ENCODE measurements at regions not wholly inside any gene's neighbourhood (a gene's known extent, or its start where the extent isn't known, plus 50 kb on each side); places are given as distances from the start of the nearest gene placed in this dataset.

DNA sequence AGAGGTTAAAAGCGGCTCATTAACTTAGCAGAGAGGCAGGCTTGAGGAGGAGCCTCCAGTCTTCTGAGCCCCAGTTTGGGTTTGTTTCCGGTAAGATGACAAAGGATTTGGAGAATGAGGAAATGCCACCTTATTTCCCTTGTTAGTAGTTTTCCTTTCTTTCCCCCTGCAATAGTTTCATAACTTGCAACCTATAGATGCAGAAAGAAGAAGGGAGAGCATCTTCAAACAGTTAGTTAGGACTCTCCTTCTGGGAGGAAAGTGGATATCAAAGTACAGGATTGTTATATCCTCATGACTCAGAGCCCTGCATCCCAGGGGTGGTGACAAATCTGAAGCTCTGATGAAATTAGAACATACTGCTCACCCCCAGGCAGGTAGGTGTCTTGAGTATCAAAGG is 180.7 kb upstream of the SLC38A2 start:
- TF ChIP-seq, protein P1, sequence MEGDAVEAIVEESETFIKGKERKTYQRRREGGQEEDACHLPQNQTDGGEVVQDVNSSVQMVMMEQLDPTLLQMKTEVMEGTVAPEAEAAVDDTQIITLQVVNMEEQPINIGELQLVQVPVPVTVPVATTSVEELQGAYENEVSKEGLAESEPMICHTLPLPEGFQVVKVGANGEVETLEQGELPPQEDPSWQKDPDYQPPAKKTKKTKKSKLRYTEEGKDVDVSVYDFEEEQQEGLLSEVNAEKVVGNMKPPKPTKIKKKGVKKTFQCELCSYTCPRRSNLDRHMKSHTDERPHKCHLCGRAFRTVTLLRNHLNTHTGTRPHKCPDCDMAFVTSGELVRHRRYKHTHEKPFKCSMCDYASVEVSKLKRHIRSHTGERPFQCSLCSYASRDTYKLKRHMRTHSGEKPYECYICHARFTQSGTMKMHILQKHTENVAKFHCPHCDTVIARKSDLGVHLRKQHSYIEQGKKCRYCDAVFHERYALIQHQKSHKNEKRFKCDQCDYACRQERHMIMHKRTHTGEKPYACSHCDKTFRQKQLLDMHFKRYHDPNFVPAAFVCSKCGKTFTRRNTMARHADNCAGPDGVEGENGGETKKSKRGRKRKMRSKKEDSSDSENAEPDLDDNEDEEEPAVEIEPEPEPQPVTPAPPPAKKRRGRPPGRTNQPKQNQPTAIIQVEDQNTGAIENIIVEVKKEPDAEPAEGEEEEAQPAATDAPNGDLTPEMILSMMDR (optimal IDR thresholded peaks at IDR 0.05 in 1 of 3, IDR thresholded peaks at IDR 0.05 in 1 of 3, conservative IDR thresholded peaks at IDR 0.05 in 1 of 3; ENCODE audit: extremely low read depth in 1 of 3, insufficient read depth in 2 of 3, low read length in 3 of 3) = no peak
- TF ChIP-seq EZH2 (IDR thresholded peaks at IDR 0.05; ENCODE audit: low read length) = no peak

All from keratinocyte (primary cell).